ENCODE measurements at regions not wholly inside any gene's neighbourhood (a gene's known extent, or its start where the extent isn't known, plus 50 kb on each side); places are given as distances from the start of the nearest gene placed in this dataset.
A peak's percentile ranks its signal among the peaks of the same experiment; 100 is the strongest.
"Not testable (repeated sequence)": the region's sequence is repeated elsewhere in the genome, so short reads cannot be mapped to it uniquely, and the experiment has no call there.

DNA sequence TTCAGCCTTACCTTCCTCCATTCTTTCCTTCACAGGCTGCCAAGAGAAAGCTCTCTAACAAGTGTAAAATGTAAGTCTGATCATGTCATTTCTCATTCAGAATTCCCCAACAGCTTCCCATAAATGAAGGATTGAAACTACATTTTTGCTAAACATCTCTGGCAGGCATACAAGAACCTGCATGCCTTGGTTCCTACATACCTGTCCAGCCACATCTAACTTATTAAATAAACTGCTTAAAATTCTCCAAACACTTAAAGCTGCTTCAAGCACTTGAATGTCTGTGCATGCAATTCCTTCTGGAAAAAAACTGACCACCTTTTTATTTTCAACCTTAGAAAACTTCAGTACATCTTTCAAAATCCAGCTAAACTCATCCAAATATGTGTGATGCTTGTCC is 84.4 kb upstream of the DCN start:
- DNase-seq (ENCODE audit: low read depth) = no peak
- Histone ChIP-seq H3K4me3 (ENCODE audit: low read length) (no peak overlapping the region), H3K9me3 (ENCODE audit: control insufficient read depth, low read length) (no peaks in the 10 kb centered on the region), H3K27me3 (replicated peaks; ENCODE audit: control insufficient read depth, insufficient read depth, low read length) (no peaks in the 10 kb centered on the region), H3K36me3 (ENCODE audit: control insufficient read depth, insufficient read depth, low read length, severe bottlenecking) (no peaks in the 10 kb centered on the region), H3K9ac (ENCODE audit: low read length) (no peak overlapping the region), H3K4me1 (ENCODE audit: control insufficient read depth, insufficient read depth, low read length) (no peaks in the 10 kb centered on the region)

DNA sequence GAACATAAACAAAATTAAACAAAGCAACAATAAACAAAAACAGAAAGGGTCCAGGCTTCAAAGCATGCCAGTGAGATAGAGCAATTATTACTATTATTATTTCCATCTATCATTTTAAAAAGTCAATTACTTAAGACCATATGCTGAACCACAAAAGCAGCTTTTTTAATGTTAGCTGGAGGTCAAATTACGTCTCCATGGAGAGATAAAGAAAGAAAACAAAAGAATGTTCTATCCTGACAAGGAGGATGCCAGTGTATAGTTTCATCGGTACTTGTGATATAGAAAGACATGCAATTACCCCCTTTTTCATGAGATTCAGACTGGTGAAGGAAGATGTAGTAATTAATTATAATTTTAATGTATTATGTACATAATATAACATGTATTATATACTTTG is 81.6 kb upstream of the DCN start:
- H3K27me3 ChIP-seq (replicated peaks; ENCODE audit: control insufficient read depth, insufficient read depth, low read length) = no peaks in the 10 kb centered on the region
- H3K9me3 ChIP-seq (ENCODE audit: control insufficient read depth, low read length) = no peaks in the 10 kb centered on the region
- no peak for DNase-seq (ENCODE audit: low read depth)
- H3K4me1 ChIP-seq (ENCODE audit: control insufficient read depth, insufficient read depth, low read length) = no peaks in the 10 kb centered on the region
- no peak overlapping the region for H3K9ac ChIP-seq (ENCODE audit: low read length)
- no peaks in the 10 kb centered on the region for H3K36me3 ChIP-seq (ENCODE audit: control insufficient read depth, insufficient read depth, low read length, severe bottlenecking)
- no peak overlapping the region for H3K4me3 ChIP-seq (ENCODE audit: low read length)

- Histone ChIP-seq H3K9ac (ENCODE audit: low read length) (no peak overlapping the region), H3K36me3 (ENCODE audit: control insufficient read depth, insufficient read depth, low read length, severe bottlenecking) (no peaks in the 10 kb centered on the region), H3K27me3 (replicated peaks; ENCODE audit: control insufficient read depth, insufficient read depth, low read length) (no peaks in the 10 kb centered on the region), H3K9me3 (ENCODE audit: control insufficient read depth, low read length) (no peaks in the 10 kb centered on the region), H3K4me1 (ENCODE audit: control insufficient read depth, insufficient read depth, low read length) (no peaks in the 10 kb centered on the region), H3K4me3 (ENCODE audit: low read length) (no peak overlapping the region)
- DNase-seq (ENCODE audit: low read depth) = no peak
Observed at GRCh38 chr12:91261820-91262676, 79.4 kb upstream of the DCN start.

DNA sequence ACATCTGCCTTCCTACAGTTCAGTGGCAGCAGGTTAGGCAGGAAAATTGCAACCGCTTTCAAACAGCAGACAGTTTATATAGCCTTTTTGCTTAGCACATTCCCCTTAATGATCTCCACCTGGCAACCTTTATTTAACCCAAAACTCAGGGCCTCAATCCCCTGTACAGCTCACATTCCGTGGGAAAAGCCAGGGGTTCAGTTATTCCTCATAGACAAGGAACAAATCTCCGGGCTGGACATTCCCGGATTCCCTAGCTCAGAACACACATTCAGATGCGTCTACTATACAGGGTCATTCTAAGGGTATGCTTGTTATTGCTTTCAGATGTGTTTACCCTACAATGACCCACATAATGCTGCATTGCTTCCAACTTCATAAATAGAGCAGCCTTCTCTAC is 73.8 kb upstream of the DCN start:
- Histone ChIP-seq H3K4me1 (ENCODE audit: control insufficient read depth, insufficient read depth, low read length) (no peaks in the 10 kb centered on the region), H3K36me3 (ENCODE audit: control insufficient read depth, insufficient read depth, low read length, severe bottlenecking) (no peaks in the 10 kb centered on the region), H3K9ac (ENCODE audit: low read length) (no peak overlapping the region), H3K9me3 (ENCODE audit: control insufficient read depth, low read length) (no peaks in the 10 kb centered on the region), H3K27me3 (replicated peaks; ENCODE audit: control insufficient read depth, insufficient read depth, low read length) (no peaks in the 10 kb centered on the region), H3K4me3 (ENCODE audit: low read length) (no peak overlapping the region)
- DNase-seq (ENCODE audit: low read depth) = peak; percentile 56

- Histone ChIP-seq H3K4me1 (ENCODE audit: control insufficient read depth, insufficient read depth, low read length) (peaks cover 23% of the 10 kb centered on the region), H3K27me3 (replicated peaks; ENCODE audit: control insufficient read depth, insufficient read depth, low read length) (no peaks in the 10 kb centered on the region), H3K9me3 (ENCODE audit: control insufficient read depth, low read length) (no peaks in the 10 kb centered on the region), H3K9ac (ENCODE audit: low read length) (no peak overlapping the region), H3K4me3 (ENCODE audit: low read length) (no peak overlapping the region), H3K36me3 (ENCODE audit: control insufficient read depth, insufficient read depth, low read length, severe bottlenecking) (no peaks in the 10 kb centered on the region)
- no peak for DNase-seq (ENCODE audit: low read depth)
Observed at GRCh38 chr12:91252341-91252740, 69.7 kb upstream of the DCN start.

DNA sequence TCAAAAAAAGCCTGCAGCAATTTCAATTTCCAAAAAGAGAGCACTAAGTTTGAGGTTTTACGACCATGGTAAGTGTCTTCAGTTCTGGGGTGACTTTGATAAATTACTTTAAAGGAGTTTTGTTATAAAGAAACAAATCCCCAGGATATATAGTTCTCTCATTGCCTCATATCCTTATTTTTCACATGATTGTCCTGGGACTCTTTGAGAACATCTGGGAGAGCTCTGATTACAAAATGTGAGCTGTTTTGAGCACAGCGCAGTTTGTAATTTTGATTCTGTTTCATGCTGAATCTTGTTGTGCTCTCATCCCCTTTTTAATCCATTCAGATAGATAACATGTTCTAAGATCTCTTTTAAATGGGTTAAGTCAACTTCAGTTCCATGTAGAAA is 67.7 kb upstream of the DCN start:
- Histone ChIP-seq H3K4me3 (ENCODE audit: low read length) (peak overlapping the region; percentile 46), H3K27me3 (replicated peaks; ENCODE audit: control insufficient read depth, insufficient read depth, low read length) (no peaks in the 10 kb centered on the region), H3K36me3 (ENCODE audit: control insufficient read depth, insufficient read depth, low read length, severe bottlenecking) (no peaks in the 10 kb centered on the region), H3K4me1 (ENCODE audit: control insufficient read depth, insufficient read depth, low read length) (peaks cover 23% of the 10 kb centered on the region), H3K9me3 (ENCODE audit: control insufficient read depth, low read length) (no peaks in the 10 kb centered on the region), H3K9ac (ENCODE audit: low read length) (peak overlapping the region; percentile 54)
- peak; percentile 73 for DNase-seq (ENCODE audit: low read depth)

- peak overlapping the region; percentile 46 for H3K4me3 ChIP-seq (ENCODE audit: low read length)
- no peaks in the 10 kb centered on the region for H3K36me3 ChIP-seq (ENCODE audit: control insufficient read depth, insufficient read depth, low read length, severe bottlenecking)
- DNase-seq (ENCODE audit: low read depth) = peak; percentile 52
- no peaks in the 10 kb centered on the region for H3K27me3 ChIP-seq (replicated peaks; ENCODE audit: control insufficient read depth, insufficient read depth, low read length)
- H3K9me3 ChIP-seq (ENCODE audit: control insufficient read depth, low read length) = no peaks in the 10 kb centered on the region
- H3K9ac ChIP-seq (ENCODE audit: low read length) = peak overlapping the region; percentile 54
- peaks cover 23% of the 10 kb centered on the region for H3K4me1 ChIP-seq (ENCODE audit: control insufficient read depth, insufficient read depth, low read length)
Observed at GRCh38 chr12:91249518-91250272, 67.1 kb upstream of the DCN start.

- no peak overlapping the region for H3K4me3 ChIP-seq (ENCODE audit: low read length)
- peak overlapping the region; percentile 36 for H3K9ac ChIP-seq (ENCODE audit: low read length)
Observed at GRCh38 chr12:91249054-91249453, 66.4 kb upstream of the DCN start.

GRCh38 chr12:91243177-91243576 is 60.6 kb upstream of the DCN start:
- not testable (repeated sequence) for H3K9me3 ChIP-seq (ENCODE audit: control insufficient read depth, low read length); H3K27me3 ChIP-seq (replicated peaks; ENCODE audit: control insufficient read depth, insufficient read depth, low read length); H3K4me3 ChIP-seq (ENCODE audit: low read length); H3K36me3 ChIP-seq (ENCODE audit: control insufficient read depth, insufficient read depth, low read length, severe bottlenecking)
- Histone ChIP-seq H3K4me1 (ENCODE audit: control insufficient read depth, insufficient read depth, low read length) (peaks cover 39% of the 10 kb centered on the region), H3K9ac (ENCODE audit: low read length) (peak overlapping the region; percentile 47)
- peak; percentile 45 for DNase-seq (ENCODE audit: low read depth)

More at GRCh38 chr12:91249054-91249453, 66.4 kb upstream of the DCN start:
- DNase-seq (ENCODE audit: low read depth) = peak; percentile 83
- H3K9me3 ChIP-seq (ENCODE audit: control insufficient read depth, low read length) = no peaks in the 10 kb centered on the region
- no peaks in the 10 kb centered on the region for H3K36me3 ChIP-seq (ENCODE audit: control insufficient read depth, insufficient read depth, low read length, severe bottlenecking)
- H3K27me3 ChIP-seq (replicated peaks; ENCODE audit: control insufficient read depth, insufficient read depth, low read length) = no peaks in the 10 kb centered on the region
- H3K4me1 ChIP-seq (ENCODE audit: control insufficient read depth, insufficient read depth, low read length) = peaks cover 23% of the 10 kb centered on the region

DNA sequence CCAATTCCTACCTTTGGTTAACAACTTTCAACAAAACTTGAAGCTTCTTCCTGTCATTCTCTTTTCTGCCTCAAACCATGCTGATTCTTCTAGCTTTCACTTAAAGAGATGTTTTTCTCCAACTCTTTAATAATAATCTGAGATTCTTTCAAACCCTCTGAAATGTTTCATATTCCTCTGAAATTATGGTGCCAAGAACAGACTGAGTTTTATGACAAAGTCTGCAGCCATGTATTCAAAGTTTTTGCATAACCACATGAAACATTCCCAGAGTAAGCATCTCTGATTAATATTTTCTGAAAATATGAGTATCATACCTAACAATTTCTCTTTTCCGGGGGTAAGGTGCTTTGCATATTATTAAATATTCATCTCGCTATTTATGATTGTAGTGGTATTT is 59.1 kb upstream of the DCN start:
- DNase-seq (ENCODE audit: low read depth) = no peak
- Histone ChIP-seq H3K4me1 (ENCODE audit: control insufficient read depth, insufficient read depth, low read length) (peaks cover 39% of the 10 kb centered on the region), H3K36me3 (ENCODE audit: control insufficient read depth, insufficient read depth, low read length, severe bottlenecking) (no peaks in the 10 kb centered on the region), H3K9ac (ENCODE audit: low read length) (peak overlapping the region; percentile 70), H3K4me3 (ENCODE audit: low read length) (peak overlapping the region; percentile 44), H3K9me3 (ENCODE audit: control insufficient read depth, low read length) (no peaks in the 10 kb centered on the region), H3K27me3 (replicated peaks; ENCODE audit: control insufficient read depth, insufficient read depth, low read length) (no peaks in the 10 kb centered on the region)

DNA sequence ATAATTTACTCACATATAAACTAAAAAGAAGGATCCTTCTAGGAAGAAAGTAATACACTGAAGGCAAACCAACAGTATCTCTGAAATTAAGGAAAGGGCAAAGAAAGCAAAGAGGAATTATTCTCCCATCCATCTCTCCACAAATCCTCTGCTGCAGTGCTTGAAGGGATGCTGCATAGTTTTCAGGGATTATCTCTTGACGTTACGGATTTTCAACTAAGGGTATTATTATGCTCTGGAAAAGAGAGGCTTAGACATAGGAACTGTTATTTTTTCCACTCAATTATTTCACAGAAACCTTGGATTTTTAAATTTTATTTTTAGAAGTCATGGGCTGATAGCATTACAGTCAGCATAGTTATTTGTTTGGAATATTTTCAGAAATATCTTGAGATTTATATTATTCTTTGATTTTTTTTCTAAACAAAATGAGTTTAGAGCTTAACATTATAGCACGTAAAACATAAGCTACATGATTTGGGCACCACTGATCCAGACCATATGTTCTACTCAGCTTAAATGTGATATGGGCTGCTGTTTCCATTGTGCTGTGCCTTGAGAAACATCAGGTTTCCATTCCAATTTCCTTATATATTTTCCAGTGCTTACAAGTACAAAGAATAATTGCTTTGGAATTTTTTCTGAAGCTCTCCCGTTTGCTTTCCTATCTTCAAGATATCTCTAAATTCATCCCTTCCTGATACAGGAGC is 57.9 kb upstream of the DCN start:
- Histone ChIP-seq H3K27me3 (replicated peaks; ENCODE audit: control insufficient read depth, insufficient read depth, low read length) (no peaks in the 10 kb centered on the region), H3K4me1 (ENCODE audit: control insufficient read depth, insufficient read depth, low read length) (peaks cover 39% of the 10 kb centered on the region), H3K4me3 (ENCODE audit: low read length) (peak overlapping the region; percentile 44), H3K9me3 (ENCODE audit: control insufficient read depth, low read length) (no peaks in the 10 kb centered on the region), H3K36me3 (ENCODE audit: control insufficient read depth, insufficient read depth, low read length, severe bottlenecking) (no peaks in the 10 kb centered on the region), H3K9ac (ENCODE audit: low read length) (peak overlapping the region; percentile 70)
- DNase-seq (ENCODE audit: low read depth) = no peak
